ENCODE measurements at regions not wholly inside any gene's neighbourhood (a gene's known extent, or its start where the extent isn't known, plus 50 kb on each side); places are given as distances from the start of the nearest gene placed in this dataset.

- no peak for DNase-seq
Observed at GRCh38 chr4:186351668-186352194, 85.7 kb downstream of the F11 start.

- no peak for DNase-seq
Observed at GRCh38 chr4:186348433-186348832, 82.4 kb downstream of the F11 start.

- no peak for DNase-seq
Observed at GRCh38 chr4:186347743-186348142, 81.8 kb downstream of the F11 start.

- DNase-seq = no peak
Observed at GRCh38 chr4:186345184-186345583, 79.2 kb downstream of the F11 start.

- DNase-seq = peak; percentile 7
Observed at GRCh38 chr4:186342582-186342981, 76.6 kb downstream of the F11 start.

- no peak for DNase-seq
Observed at GRCh38 chr4:186341655-186342054, 75.7 kb downstream of the F11 start.
